ENCODE measurements at regions not wholly inside any gene's neighbourhood (a gene's known extent, or its start where the extent isn't known, plus 50 kb on each side); places are given as distances from the start of the nearest gene placed in this dataset.
A peak's percentile ranks its signal among the peaks of the same experiment; 100 is the strongest.

DNA sequence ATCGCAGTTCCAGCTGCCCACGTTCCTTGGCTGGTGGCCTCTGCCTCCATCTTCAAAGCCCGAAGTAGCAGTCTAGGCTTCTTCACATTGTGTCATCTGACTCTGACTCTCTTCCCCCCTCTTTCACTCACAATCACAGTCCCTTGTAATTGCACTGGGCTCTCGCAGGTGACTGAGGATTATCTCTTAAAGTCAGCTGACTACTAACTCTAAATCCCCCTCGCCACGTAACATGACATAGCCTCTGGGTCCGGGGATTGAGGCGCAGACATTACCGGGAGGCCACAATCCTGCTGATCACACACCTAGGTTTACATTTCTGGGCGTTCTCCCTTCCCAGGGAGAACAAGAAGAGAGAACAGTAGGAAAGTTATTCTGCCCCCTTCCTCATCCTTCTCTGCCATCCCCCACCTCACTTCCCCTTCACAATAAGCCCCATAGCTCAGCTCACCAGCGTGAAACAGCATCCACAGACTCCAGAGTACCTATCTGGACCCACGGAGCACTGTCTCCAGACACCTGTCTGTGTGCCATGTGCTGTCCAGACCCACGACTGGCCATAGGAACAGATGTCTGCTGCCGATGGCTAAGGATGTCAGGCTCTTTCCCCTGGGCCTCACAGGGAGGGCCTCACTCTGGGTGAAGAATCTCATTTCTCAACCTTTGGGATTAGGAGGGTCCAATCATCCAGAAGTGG is 64.3 kb upstream of the FZD7 start:
- no peak for DNase-seq

DNA sequence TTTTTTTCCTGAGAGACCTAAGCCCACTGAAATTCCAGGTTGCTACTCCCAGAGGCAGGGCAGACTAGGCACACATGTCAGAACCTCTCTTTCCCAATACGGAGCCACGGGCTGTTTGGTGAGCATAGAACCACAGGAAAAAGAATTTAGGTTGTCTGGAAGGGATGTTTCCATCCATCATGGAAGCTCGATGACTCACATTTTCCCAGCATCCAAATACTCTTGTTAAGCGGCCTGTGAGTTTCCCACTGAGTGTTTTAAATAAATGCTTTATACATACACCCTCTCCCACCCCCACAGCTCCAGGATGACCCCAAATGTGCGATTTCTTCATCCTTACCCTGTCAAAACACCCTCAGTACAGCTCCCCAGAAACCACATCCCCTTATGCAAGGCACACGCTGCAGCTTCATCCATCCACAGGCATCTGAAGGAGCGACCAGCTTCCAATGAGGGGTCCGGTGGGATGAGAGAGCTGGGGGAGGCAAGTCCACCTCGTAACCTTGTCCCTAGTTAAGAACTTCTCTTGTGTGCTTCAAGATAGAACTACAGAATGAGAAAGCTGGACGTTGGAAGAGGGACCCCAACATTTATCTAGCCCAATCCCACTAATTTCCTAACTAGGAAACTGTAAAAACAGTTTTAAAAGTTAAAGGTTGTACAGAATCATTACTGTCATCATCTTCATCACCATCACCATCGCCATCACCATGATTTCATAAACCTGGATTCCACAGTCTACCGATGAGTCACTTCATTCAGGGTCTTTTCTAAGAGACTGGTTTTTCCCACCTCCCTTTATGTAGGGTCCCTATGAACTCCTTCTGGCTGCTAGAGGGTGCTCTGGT is 63.5 kb upstream of the FZD7 start:
- peak; percentile 65 for DNase-seq

DNA sequence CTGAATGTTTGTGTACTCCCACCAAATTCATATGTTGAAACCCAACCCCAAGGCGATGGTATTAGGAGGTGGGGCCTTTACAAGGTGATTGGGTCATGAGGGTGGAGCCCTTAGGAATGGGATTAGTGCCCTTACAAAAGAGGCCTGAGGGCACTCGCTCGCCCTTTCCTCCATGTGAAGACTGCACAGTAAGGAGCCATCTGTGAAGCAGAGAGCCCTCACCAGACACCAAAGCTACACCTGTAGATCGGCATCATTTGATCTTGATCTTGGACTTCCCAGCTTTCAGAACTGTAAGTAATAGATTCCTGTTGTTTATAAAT is 62.9 kb upstream of the FZD7 start:
- no peak for DNase-seq

DNA sequence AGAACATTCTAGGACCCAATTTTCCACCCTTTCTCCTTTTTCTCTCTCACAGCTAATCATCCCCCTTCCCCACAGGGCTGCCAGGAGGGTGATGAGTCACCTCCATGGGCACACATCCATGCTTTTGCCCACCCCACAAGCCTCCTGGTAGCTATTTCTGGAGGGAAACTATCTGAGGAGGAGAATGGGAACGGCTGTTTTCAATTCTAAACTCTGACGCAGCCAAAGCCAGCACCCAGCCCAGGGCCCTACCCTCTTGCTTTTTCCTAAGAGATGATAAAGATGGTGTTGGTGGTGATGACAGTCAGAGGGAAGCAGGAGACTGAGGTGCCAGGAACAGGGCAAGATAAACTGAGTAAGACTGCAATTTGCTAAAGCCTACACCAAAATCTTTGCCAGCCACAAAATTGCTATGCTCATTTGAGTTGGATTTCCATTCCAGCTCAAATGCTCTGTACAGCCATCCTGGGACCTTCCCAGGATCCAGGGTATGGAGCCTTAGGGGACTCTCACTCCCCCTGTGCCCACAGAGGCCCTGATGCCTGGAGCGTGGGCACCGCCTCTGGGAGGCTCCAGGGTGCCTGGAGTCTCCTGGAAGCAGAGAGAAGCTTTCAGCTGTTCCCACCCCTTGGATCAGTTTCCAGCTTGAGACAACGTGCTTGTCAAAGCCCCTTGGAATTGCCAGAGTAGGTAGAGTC is 62.0 kb upstream of the FZD7 start:
- DNase-seq: no peak

DNA sequence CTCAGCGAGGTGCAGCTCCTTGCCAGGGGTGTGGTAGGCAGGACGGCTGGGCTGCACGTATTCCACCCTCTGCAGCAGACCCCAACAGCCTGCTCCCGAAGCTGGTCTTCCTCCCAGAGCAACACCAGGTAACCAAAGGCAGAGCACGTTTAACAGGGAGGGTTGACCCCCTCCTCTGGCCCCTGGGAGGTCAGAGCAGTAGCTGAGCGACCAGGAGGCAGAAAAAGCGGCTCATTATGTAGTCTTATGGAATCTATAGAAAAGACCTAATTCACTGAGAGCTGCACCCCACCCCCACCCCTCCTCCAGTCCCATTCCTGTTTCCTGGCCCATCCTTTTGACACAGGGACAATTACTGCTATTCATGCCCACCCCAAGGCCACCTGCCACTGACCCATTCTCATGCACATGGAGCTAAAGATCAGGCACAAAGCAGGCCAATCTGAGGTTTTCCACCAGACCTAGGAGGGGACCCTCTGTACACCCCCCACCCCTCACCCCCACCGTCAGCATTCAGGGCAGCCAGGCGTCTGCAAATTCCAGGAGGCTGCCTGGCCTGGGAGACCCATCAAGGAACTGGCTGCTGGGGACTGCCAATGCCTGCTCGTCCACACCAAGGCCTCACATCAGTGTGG is 60.9 kb upstream of the FZD7 start:
- no peak for DNase-seq

DNA sequence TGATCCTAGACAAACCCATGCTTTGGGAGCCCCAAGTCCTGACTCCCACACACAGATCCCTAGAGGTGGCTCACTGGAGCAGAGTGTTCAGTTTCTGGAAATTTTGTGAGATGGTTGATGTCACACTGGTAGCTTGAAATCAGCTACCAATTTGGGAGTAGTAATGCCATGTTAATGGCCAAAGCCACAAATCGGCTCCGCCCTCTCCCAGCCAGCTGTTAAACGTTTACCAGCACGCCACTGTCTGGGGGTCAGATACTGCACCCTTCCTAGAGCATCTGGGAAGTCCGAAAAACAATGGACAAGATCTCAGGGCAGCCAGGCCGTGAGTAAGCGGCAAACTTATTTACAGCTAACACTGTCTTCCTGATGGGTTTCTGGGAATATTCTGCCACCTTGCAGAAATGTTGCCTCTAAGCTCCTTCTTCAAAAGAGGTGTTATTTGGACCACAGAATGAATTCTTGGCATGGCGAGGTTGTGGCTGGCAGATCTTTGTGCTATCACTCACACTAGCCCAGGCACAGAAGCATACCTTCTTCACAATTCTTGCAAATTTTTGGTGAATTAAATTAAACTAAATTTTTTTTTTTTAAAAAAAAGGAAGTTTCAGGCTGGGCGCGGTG is 60.2 kb upstream of the FZD7 start:
- DNase-seq: no peak

DNA sequence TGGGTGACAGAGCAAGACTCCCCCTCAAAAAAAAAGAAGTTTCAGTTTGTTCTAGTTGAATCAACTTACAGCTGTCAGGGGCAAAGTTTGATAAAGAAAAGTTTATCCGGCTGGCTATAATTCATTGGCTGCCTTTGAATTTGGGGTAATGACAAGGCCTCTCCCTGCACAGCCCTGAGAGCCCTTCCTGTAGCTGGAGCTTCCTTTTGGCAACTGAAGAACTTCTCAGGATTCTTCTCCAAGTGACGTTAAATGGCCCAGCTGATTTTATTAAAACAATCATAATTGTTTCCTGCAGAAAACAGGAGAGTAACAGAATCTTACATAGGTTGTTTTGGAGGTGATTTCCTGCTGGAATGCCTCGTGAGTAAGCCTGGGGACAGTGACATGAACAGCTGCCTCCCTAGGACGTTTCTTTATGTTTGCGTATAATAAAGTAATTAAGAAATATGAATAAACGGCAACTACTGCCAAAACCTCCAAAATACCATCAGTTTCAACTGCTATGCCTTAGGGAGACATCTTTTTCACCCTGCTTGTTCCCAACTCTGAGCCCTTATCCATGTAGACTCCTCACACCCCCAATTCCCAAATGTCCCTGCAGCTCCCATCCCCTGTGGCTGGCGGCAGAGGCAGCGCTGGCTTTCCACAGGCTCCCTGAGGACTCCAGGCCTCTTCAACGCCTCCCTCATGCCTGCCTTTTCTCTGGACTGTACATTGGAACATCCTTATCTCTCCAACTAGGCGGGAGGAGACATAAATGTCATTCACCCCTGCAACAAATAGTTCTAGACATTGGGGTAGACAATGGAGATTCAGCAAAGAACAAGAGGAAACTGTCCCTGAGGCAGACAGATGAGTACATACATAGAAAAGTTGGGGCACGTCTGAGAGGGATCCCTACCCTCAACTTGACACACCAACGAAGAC is 59.2 kb upstream of the FZD7 start:
- peak; percentile 44 for DNase-seq

DNA sequence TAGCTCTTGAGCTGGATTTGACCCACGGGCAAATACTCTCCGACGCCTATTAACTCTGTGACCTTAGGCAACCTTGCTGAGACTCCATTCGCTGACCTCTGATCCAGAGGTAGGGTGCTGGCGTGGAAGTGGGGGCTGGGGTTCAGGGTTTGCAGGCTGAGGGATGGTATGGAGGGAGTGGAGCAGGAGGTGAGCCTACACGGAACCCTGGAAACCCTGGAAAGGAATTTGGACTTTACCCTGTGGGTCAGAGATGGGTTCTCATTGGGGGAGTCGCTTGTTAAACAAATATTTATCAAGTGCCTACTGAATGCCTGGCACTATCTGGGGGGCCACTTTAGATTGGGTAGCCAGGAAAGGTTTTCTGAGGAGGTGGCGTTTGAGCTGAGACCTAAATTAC is 58.2 kb upstream of the FZD7 start:
- DNase-seq: no peak

DNA sequence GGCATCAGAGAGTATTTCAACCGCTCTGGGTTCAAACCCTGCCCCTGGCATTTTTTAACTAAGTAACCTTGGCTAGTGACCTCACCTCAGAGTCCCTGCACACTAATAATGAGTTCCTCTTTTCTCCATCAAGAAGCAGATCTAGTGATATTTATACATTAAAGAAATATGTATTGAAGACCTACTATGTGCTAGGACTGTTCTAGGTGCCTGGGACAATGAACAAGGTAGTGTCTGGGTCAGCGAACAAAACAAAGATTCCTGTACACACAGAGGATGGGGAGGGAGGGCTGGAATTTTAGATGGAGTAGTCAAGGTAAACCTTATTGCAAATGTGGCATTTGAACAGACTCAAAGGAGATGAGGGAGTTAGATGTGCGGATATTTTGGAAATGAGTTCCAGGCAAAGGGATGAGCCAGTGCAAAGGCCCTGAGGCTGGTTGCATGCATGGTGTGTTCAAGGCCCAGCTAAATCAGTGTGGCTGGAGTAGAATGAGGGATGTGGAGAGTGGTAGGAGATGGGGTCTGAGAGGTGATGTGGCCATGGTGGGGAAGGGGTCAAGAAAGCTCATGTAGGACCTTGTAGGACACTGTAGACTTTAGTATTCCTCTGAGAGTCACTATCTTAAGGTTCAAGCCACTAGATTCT is 57.6 kb upstream of the FZD7 start:
- no peak for DNase-seq

DNA sequence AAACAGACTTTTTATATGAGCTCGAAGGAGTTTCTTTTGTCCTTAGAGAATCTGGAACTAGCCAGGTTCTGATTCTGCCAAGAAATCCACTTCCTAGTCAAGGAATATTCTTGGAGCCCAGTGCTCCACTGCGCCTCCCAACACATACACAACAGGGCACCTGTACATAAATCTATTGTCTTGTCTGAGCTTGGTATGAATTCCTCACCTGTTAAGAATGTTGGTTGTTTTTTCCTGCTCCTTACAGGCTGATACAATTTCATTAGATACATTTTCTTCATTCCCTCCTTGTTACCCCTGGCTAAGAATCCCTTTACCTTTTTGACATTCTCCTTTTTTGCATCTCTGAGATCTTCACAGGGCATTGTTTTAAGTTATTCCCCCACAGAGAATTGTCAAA is 56.0 kb upstream of the FZD7 start:
- no peak for DNase-seq

DNA sequence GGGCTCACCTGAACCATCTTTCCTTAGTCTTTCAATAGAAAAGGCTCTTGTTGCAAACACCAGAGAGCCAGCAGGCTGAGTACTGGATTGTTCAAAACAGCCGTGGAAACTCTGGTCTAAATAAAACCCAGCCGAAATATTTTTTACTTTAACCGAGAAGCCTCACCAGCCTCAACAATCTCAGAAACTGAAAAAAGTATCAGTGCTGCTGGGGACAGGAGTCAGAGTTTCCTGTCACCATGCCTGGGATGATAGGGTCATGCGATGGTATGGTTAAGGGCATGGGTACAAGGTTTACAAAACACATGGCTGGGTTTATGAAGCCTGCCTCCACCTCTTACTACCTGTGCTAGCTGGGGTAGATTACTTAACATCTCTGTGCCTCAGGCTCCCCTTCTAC is 55.3 kb upstream of the FZD7 start:
- no peak for DNase-seq

DNA sequence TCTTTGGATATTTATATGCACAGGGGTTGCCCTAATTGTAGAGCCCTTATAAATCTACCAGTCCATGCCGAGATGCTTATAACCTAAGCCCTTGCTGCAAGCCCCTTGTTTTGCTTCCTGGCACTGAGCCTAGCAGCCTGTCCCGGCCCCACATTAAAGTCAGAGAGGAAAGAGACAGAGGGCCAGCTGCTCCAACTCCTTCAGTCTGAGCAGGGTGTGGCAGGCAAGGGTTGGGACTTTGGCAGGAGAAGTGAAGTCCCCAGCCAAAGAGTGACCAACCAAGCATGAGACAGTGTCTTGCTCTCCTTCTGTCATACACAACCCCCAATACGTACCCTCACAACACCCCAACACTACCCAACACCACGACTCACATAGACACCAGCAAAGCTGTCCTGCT is 54.7 kb upstream of the FZD7 start:
- DNase-seq: no peak

DNA sequence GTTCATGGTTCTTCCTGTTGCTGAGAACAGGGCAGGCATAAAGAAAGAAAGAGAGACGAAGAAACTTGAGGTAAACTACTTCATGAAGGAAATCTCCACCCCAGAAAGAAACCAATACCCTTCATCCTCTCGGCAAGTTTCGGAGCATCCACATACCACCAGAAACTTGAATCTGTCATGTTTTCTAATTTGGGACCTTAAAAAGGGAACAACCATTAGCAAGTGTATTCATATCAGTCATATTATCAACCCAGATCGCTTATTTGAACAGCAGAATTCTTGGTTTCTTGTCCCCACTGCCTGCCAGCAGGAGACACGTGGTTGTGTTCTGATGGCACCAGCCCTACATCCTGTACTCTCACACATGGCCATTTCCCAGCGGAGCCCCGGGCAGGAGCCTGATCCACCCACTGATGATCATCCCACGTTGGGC is 53.2 kb upstream of the FZD7 start:
- no peak for DNase-seq

DNA sequence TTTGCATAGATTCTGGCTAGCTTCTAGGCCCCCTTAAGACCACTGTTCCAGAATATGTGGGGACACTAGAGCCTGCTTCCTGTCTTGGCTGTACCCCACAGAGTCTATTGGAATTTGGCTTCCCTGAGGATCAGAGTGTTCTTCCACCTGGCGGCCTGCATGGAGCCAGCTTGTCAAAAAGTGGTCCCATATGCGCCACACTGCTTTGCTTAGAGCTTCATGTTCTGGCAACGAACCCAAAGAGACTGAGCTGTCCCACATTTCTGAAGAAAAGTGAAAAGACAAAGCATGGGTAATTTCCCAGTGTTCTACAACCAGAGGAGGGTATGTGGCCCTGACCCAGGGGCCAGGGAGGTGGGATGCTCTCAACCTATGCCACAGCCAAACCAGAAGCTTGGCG is 52.7 kb upstream of the FZD7 start:
- DNase-seq: no peak

DNA sequence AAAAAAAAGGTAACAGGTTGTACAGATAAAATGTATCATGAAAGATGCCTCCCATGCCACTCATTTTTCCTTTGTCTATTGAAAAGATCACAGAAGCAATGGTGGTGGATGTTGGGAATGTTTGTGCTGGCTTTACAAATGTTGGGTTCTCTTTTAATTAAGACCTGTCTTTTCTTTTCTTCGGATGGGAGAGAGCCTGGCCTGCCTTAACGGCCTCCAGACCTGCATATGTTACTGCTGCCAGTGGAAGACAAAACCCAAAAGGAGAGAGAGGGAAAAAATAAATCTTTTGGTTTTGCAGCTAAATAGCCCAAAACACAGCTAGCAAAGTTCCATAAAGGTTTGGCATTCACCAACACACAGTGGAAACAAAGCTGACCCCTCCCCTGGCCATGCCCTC is 50.5 kb upstream of the FZD7 start:
- no peak for DNase-seq

DNA sequence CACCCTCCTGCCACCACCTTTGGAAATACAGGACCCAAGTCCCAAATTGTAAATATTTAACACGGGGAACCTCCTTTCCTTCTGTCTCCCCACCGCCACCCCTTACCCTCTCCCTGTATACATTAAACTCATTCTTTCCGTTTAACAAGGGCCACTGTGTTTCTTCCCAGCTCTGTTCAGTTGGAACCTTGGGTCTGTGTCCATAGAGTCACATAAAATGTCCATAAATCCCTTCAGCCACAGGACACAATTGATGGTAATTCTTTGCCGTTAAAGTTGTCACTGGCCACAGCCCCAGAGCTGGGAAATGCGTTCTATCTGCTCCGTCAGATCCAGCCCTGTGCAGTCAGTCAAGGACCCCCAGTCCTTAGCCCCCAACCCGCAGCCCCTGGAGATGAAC is 49.9 kb upstream of the FZD7 start:
- no peak for DNase-seq
